ENCODE measurements at regions not wholly inside any gene's neighbourhood (a gene's known extent, or its start where the extent isn't known, plus 50 kb on each side); places are given as distances from the start of the nearest gene placed in this dataset.

GRCh38 chr6:33877982-33878535, 74.3 kb upstream of the MLN start:
- TF ChIP-seq CTCF (IDR thresholded peaks at IDR 0.05; ENCODE audit: low read length) (no peak), EZH2 (IDR thresholded peaks at IDR 0.05; ENCODE audit: borderline replicate concordance, low read length) (no peak)

Measured in OCI-LY1 (cell line).